GM21515 (cell line): ENCODE measurements at regions not wholly inside any gene's neighbourhood (a gene's known extent, or its start where the extent isn't known, plus 50 kb on each side); places are given as distances from the start of the nearest gene placed in this dataset.

ENCODE experiments used
- ATAC-seq: cut with Tn5 transposase; IDR thresholded peaks from one replicate; pipeline ENCODE4 v1.9.1; 2021; ENCODE audit not compliant: unreplicated experiment

- no peak for ATAC-seq
Measured at GRCh38 chr4:10773010-10773409, 88.4 kb upstream of the CLNK start.

- ATAC-seq: no peak
Measured at GRCh38 chr4:10765386-10765785, 80.8 kb upstream of the CLNK start.

- ATAC-seq: no peak
Measured at GRCh38 chr4:10762561-10762960, 78.0 kb upstream of the CLNK start.

GRCh38 chr4:10761903-10762302, 77.3 kb upstream of the CLNK start:
- no peak for ATAC-seq

- ATAC-seq: no peak
Measured at GRCh38 chr4:10760086-10760485, 75.5 kb upstream of the CLNK start.

GRCh38 chr4:10758906-10759305, 74.3 kb upstream of the CLNK start:
- no peak for ATAC-seq

- no peak for ATAC-seq
Measured at GRCh38 chr4:10753856-10754402, 69.4 kb upstream of the CLNK start.

GRCh38 chr4:10753336-10753735, 68.8 kb upstream of the CLNK start:
- ATAC-seq: no peak

- no peak for ATAC-seq
Measured at GRCh38 chr4:10750714-10751113, 66.1 kb upstream of the CLNK start.

- peak; percentile 52 for ATAC-seq
Measured at GRCh38 chr4:10747186-10747585, 62.6 kb upstream of the CLNK start.

- no peak for ATAC-seq
Measured at GRCh38 chr4:10746371-10747171, 62.0 kb upstream of the CLNK start.

GRCh38 chr4:10743357-10743756, 58.8 kb upstream of the CLNK start:
- ATAC-seq: peak; percentile 61

GRCh38 chr4:10741961-10742699, 57.6 kb upstream of the CLNK start:
- ATAC-seq: peak; percentile 42

- ATAC-seq: no peak
Measured at GRCh38 chr4:10740891-10741620, 56.5 kb upstream of the CLNK start.

GRCh38 chr4:10740251-10740650, 55.7 kb upstream of the CLNK start:
- no peak for ATAC-seq

GRCh38 chr4:10738826-10739489, 54.4 kb upstream of the CLNK start:
- no peak for ATAC-seq

- ATAC-seq: no peak
Measured at GRCh38 chr4:10737337-10737736, 52.8 kb upstream of the CLNK start.

- ATAC-seq: no peak
Measured at GRCh38 chr4:10736895-10737294, 52.3 kb upstream of the CLNK start.

- no peak for ATAC-seq
Measured at GRCh38 chr4:10736266-10736665, 51.7 kb upstream of the CLNK start.

- ATAC-seq: no peak
Measured at GRCh38 chr4:10734697-10735096, 50.1 kb upstream of the CLNK start.
